BJ (cell line): ENCODE measurements at regions not wholly inside any gene's neighbourhood (a gene's known extent, or its start where the extent isn't known, plus 50 kb on each side); places are given as distances from the start of the nearest gene placed in this dataset.

Source experiments
- CTCF ChIA-PET: fragments of 350-600 bp; formaldehyde crosslinking; extraction: SDS; loops from one replicate; lab custom pipeline; 2021; ENCODE audit warnings: antibody characterized with exemption, inconsistent platforms; lab: Yijun Ruan, JAX
- POLR2A ChIA-PET: fragments of 300-600 bp; sonication (Branson Sonifier 250); formaldehyde crosslinking; extraction: SDS; loops from one replicate; lab custom pipeline; 2021; ENCODE audit warnings: antibody characterized with exemption; lab: Charles Lee
- DNase-seq: peaks from one replicate; pipeline ENCODE4 v3.0.0-alpha.2; 2011; ENCODE audit warnings: low read depth
- H3K27me3 ChIP-seq: 2 replicates; pipeline ENCODE4 v1.6.0; 2011; ENCODE audit warnings: low read length; ENCODE audit not compliant: control insufficient read depth, insufficient read depth
- H3K36me3 ChIP-seq: 2 replicates; pipeline ENCODE4 v1.5.1; 2011; ENCODE audit warnings: low read length; ENCODE audit not compliant: control insufficient read depth, insufficient read depth
- H3K4me3 ChIP-seq: 2 replicates; pipeline ENCODE4 v1.5.1; 2011; ENCODE audit warnings: low read depth, mild to moderate bottlenecking, control low read depth, low read length
- TF ChIP-seq, protein P1 (sequence below): IDR thresholded peaks from 2 replicates; pipeline ENCODE4 v1.5.1; 2011; ENCODE audit warnings: low read depth, mild to moderate bottlenecking, control low read depth, inconsistent platforms, low read length, moderate library complexity; ENCODE audit not compliant: insufficient read depth

- Histone ChIP-seq H3K36me3 (no peaks in the 10 kb centered on the region), H3K27me3 (no peaks in the 10 kb centered on the region), H3K4me3 (no peak overlapping the region)
- DNase-seq: no peak
- POLR2A ChIA-PET: no interaction called here
- CTCF ChIA-PET: no interaction called here
- TF ChIP-seq, protein P1, sequence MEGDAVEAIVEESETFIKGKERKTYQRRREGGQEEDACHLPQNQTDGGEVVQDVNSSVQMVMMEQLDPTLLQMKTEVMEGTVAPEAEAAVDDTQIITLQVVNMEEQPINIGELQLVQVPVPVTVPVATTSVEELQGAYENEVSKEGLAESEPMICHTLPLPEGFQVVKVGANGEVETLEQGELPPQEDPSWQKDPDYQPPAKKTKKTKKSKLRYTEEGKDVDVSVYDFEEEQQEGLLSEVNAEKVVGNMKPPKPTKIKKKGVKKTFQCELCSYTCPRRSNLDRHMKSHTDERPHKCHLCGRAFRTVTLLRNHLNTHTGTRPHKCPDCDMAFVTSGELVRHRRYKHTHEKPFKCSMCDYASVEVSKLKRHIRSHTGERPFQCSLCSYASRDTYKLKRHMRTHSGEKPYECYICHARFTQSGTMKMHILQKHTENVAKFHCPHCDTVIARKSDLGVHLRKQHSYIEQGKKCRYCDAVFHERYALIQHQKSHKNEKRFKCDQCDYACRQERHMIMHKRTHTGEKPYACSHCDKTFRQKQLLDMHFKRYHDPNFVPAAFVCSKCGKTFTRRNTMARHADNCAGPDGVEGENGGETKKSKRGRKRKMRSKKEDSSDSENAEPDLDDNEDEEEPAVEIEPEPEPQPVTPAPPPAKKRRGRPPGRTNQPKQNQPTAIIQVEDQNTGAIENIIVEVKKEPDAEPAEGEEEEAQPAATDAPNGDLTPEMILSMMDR: no peak
Observed at GRCh38 chr7:156423876-156424275, 216.7 kb upstream of the RNF32 start.

- no peak overlapping the region for H3K4me3 ChIP-seq
- POLR2A ChIA-PET: no interaction called here
- CTCF ChIA-PET: no interaction called here
- no peaks in the 10 kb centered on the region for H3K36me3 ChIP-seq
- TF ChIP-seq, protein P1: no peak
- H3K27me3 ChIP-seq: no peaks in the 10 kb centered on the region
- DNase-seq: no peak
Observed at GRCh38 chr7:156420496-156420895, 220.1 kb upstream of the RNF32 start.

- Histone ChIP-seq H3K4me3 (no peak overlapping the region), H3K36me3 (no peaks in the 10 kb centered on the region), H3K27me3 (no peaks in the 10 kb centered on the region)
- ChIA-PET CTCF (no interaction called here), POLR2A (no interaction called here)
- no peak for DNase-seq
- TF ChIP-seq, protein P1: no peak
Observed at GRCh38 chr7:156419782-156420181, 220.8 kb upstream of the RNF32 start.

DNA sequence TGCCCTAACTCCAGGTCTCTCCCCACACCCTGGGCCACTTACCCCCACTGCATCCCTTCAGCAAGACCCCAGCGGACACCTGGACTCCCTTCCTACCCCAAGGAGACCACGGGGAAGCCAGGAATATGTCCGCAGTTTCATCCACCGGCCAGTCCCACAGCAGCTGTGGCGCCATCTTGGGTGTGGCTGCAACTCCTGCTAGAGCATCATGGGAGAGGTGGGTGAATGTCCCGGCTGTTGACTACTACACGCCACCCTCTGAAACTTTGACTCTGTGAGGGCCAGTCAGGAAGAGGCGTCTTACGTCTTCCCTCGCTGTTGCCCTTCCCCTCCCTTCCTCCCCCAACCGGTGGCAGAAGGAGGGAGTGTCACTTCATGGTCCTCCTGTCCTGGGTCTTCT is 238.3 kb upstream of the RNF32 start:
- H3K4me3 ChIP-seq: no peak overlapping the region
- H3K36me3 ChIP-seq: no peaks in the 10 kb centered on the region
- CTCF ChIA-PET: no interaction called here
- DNase-seq: no peak
- POLR2A ChIA-PET: no interaction called here
- TF ChIP-seq, protein P1: no peak
- no peaks in the 10 kb centered on the region for H3K27me3 ChIP-seq

DNA sequence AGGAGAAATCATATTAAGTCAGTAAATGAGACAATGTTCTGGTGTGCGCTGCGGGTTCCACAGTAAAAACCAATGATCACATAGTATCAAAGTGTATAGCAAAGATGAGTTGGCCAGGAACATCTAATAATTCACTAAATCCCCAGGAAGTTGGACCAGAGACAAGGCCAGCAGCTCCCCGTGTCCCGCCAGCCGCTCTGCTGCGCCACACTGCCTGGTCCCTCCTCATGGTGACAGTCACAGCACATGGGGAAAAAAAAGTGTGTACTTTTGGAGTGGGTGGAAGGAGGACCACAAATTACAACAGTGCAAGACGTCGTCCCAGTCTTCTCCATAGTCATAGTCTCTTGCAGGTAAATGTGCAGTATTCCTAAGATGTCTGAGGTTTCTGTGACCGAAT is 239.0 kb upstream of the RNF32 start:
- no peaks in the 10 kb centered on the region for H3K36me3 ChIP-seq
- POLR2A ChIA-PET: no interaction called here
- no peaks in the 10 kb centered on the region for H3K27me3 ChIP-seq
- no peak for DNase-seq
- TF ChIP-seq, protein P1: no peak
- CTCF ChIA-PET: no interaction called here
- H3K4me3 ChIP-seq: no peak overlapping the region
